ENCODE measurements at regions not wholly inside any gene's neighbourhood (a gene's known extent, or its start where the extent isn't known, plus 50 kb on each side); places are given as distances from the start of the nearest gene placed in this dataset.

DNA sequence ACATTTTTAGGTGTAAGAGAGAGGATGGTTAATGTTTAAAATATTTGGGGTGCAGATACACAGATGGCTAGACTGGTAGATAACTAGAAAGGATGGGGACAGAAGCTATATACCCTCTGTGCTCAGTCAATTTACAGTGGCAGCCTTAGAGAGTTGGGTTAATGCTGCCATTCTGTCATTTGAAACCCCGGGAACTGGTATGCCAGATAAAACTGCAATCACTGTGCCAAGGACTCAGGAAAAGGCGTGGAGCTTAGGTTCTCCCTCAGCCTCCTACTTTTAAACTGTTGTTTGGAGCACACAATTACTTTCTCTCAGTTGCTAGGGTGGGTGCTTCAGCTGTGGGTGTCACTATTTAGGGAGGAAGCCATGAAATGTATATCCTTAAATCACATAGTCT is 90.0 kb upstream of the HNRNPU start:
- H3K9me3 Mint-ChIP-seq (ENCODE audit: low read depth) = no peaks in the 10 kb centered on the region
- TF ChIP-seq, protein P1, sequence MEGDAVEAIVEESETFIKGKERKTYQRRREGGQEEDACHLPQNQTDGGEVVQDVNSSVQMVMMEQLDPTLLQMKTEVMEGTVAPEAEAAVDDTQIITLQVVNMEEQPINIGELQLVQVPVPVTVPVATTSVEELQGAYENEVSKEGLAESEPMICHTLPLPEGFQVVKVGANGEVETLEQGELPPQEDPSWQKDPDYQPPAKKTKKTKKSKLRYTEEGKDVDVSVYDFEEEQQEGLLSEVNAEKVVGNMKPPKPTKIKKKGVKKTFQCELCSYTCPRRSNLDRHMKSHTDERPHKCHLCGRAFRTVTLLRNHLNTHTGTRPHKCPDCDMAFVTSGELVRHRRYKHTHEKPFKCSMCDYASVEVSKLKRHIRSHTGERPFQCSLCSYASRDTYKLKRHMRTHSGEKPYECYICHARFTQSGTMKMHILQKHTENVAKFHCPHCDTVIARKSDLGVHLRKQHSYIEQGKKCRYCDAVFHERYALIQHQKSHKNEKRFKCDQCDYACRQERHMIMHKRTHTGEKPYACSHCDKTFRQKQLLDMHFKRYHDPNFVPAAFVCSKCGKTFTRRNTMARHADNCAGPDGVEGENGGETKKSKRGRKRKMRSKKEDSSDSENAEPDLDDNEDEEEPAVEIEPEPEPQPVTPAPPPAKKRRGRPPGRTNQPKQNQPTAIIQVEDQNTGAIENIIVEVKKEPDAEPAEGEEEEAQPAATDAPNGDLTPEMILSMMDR (IDR thresholded peaks at IDR 0.05; ENCODE audit: unreplicated experiment) = no peak
- H3K27ac Mint-ChIP-seq = no peak overlapping the region
- no peaks in the 10 kb centered on the region for H3K36me3 Mint-ChIP-seq (ENCODE audit: insufficient read depth)
- no peaks in the 10 kb centered on the region for H3K27me3 Mint-ChIP-seq
- no peak overlapping the region for H3K4me3 Mint-ChIP-seq (ENCODE audit: low read depth)
- no peak for DNase-seq (ENCODE audit: low spot score, unreplicated experiment)
- peaks cover 2% of the 10 kb centered on the region for H3K4me1 Mint-ChIP-seq (ENCODE audit: low read depth)

DNA sequence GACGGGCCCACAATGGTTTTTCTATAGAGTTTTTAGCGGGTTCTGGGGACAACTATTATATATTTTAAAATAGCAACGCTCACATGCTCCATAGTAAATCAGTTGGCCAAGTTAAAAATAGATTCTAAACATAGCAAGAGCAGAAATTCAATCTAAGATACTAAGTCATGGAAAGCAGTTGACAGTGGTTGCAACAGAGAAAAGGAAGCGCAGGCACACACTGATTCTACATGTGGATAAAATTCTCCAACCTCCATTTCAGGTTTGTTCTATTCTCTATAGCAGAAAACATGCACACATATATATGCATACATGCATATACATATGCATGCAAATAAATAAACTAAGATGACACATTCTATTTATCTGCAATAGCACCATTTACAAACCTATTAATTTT is 89.6 kb upstream of the HNRNPU start:
- TF ChIP-seq, protein P1 (IDR thresholded peaks at IDR 0.05; ENCODE audit: unreplicated experiment) = no peak
- DNase-seq (ENCODE audit: low spot score, unreplicated experiment) = no peak

GRCh38 chr1:244952940-244953339 is 88.6 kb upstream of the HNRNPU start:
- H3K36me3 Mint-ChIP-seq (ENCODE audit: insufficient read depth) = no peaks in the 10 kb centered on the region
- no peak overlapping the region for H3K27ac Mint-ChIP-seq
- no peaks in the 10 kb centered on the region for H3K27me3 Mint-ChIP-seq
- TF ChIP-seq, protein P1 (IDR thresholded peaks at IDR 0.05; ENCODE audit: unreplicated experiment) = no peak
- H3K9me3 Mint-ChIP-seq (ENCODE audit: low read depth) = no peaks in the 10 kb centered on the region
- no peak overlapping the region for H3K4me3 Mint-ChIP-seq (ENCODE audit: low read depth)
- DNase-seq (ENCODE audit: low spot score, unreplicated experiment) = no peak
- H3K4me1 Mint-ChIP-seq (ENCODE audit: low read depth) = peaks cover 2% of the 10 kb centered on the region

More for the DNA sequence above, 89.6 kb upstream of the HNRNPU start:
- Mint-ChIP-seq H3K27ac (no peak overlapping the region), H3K36me3 (ENCODE audit: insufficient read depth) (no peaks in the 10 kb centered on the region), H3K27me3 (no peaks in the 10 kb centered on the region), H3K4me3 (ENCODE audit: low read depth) (no peak overlapping the region), H3K9me3 (ENCODE audit: low read depth) (no peaks in the 10 kb centered on the region), H3K4me1 (ENCODE audit: low read depth) (peaks cover 2% of the 10 kb centered on the region)

GRCh38 chr1:244952280-244952933 is 88.1 kb upstream of the HNRNPU start:
- Mint-ChIP-seq H3K27ac (no peak overlapping the region), H3K27me3 (no peaks in the 10 kb centered on the region), H3K4me1 (ENCODE audit: low read depth) (peaks cover 2% of the 10 kb centered on the region), H3K4me3 (ENCODE audit: low read depth) (no peak overlapping the region), H3K36me3 (ENCODE audit: insufficient read depth) (no peaks in the 10 kb centered on the region), H3K9me3 (ENCODE audit: low read depth) (peaks cover 3% of the 10 kb centered on the region)
- TF ChIP-seq, protein P1 (IDR thresholded peaks at IDR 0.05; ENCODE audit: unreplicated experiment) = no peak
- DNase-seq (ENCODE audit: low spot score, unreplicated experiment) = no peak

DNA sequence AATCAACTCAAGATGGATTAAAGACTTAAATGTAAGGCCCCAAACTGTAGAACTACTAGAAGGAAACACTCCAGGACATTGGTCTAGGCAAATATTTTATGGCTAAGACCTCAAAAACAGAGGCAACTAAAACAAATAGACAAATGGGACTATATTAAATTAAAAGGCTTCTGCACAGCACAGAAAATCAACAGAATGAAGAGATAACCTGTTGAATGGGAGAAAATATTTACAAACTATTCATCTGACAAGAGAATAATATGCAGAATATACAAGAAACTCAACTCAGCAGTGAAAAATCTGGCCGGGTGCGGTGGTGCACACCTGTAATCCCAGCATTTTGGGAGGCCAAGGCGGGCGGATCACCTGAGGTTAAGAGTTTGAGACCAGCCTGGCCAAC is 84.1 kb upstream of the HNRNPU start:
- no peak overlapping the region for H3K27ac Mint-ChIP-seq
- DNase-seq (ENCODE audit: low spot score, unreplicated experiment) = no peak
- H3K9me3 Mint-ChIP-seq (ENCODE audit: low read depth) = peaks cover 3% of the 10 kb centered on the region
- H3K36me3 Mint-ChIP-seq (ENCODE audit: insufficient read depth) = no peaks in the 10 kb centered on the region
- TF ChIP-seq, protein P1 (IDR thresholded peaks at IDR 0.05; ENCODE audit: unreplicated experiment) = no peak
- H3K4me3 Mint-ChIP-seq (ENCODE audit: low read depth) = no peak overlapping the region
- H3K27me3 Mint-ChIP-seq = no peaks in the 10 kb centered on the region
- no peaks in the 10 kb centered on the region for H3K4me1 Mint-ChIP-seq (ENCODE audit: low read depth)

All from progenitor cell of endocrine pancreas (in vitro differentiated cells).